HCT116 (cell line): ENCODE measurements at regions not wholly inside any gene's neighbourhood (a gene's known extent, or its start where the extent isn't known, plus 50 kb on each side); places are given as distances from the start of the nearest gene placed in this dataset.

ENCODE experiments used
- ATAC-seq: fragments of 200-7000 bp; cut with Tn5 transposase; 2 replicates; pipeline ENCODE4 v1.9.1; 2020; ENCODE audit warnings: mild to moderate bottlenecking, moderate library complexity
- BruUV-seq: library from RNA; stranded (reverse); fragments of 400-500 nt; replicated peaks from 2 replicates; lab custom pipeline; 2021; lab: Mats Ljungman, UMichigan
- CTCF ChIA-PET: fragments of 300-600 bp; sonication (Branson Sonifier 250); formaldehyde crosslinking; loops from one replicate; lab custom pipeline; 2021; ENCODE audit warnings: antibody characterized with exemption; lab: Charles Lee
- POLR2A ChIA-PET: fragments of 300-600, 350-600 bp; sonication (Branson Sonifier 250); formaldehyde crosslinking; loops from one replicate; lab custom pipeline; 2021; ENCODE audit warnings: antibody characterized with exemption; lab: Charles Lee
- RAD21 ChIA-PET, 2 experiments: fragments of 300-600 bp; sonication (Branson Sonifier 250); formaldehyde crosslinking; loops; one replicate each; lab custom pipeline; 2023; ENCODE audit warnings: low total read pairs in 2 of 2; ENCODE audit not compliant: uncharacterized antibody in 2 of 2, unreplicated experiment in 2 of 2, low non-redundant PET in 1 of 2; lab: Charles Lee
- DNase-seq: peaks from one replicate; pipeline ENCODE4 v3.0.0-alpha.2; 2010; ENCODE audit warnings: low read depth, low spot score
- H2AFZ ChIP-seq: fragments of 200-600 bp; shearing (Covaris generic), sonication (generic); 2 replicates; pipeline ENCODE4 v1.6.1; 2017; ENCODE audit warnings: low read depth, mixed run types, mixed read lengths, antibody characterized with exemption, low read length; ENCODE audit not compliant: poor library complexity, severe bottlenecking
- H3K27ac ChIP-seq: 2 replicates; pipeline ENCODE4 v1.5.1; 2012; ENCODE audit warnings: low read depth, low read length
- H3K27me3 ChIP-seq: fragments of 200-600 bp; sonication (generic); 2 replicates; pipeline ENCODE4 v1.6.1; 2016; ENCODE audit warnings: mixed run types, low read length, mixed read lengths; ENCODE audit not compliant: insufficient read depth
- H3K36me3 ChIP-seq, 2 experiments: fragments of 200-500 bp in 1 of 2; fragments of 200-600 bp in 1 of 2; sonication (Bioruptor generic) in 1 of 2; sonication (generic) in 1 of 2; 2 replicates each; pipeline versions ENCODE4 v1.5.1 to v1.6.1; 2014 to 2016; ENCODE audit warnings: low read length in 2 of 2, inconsistent platforms in 1 of 2, mixed read lengths in 1 of 2, mixed run types in 1 of 2; ENCODE audit not compliant: insufficient read depth in 2 of 2, control insufficient read depth in 1 of 2
- H3K4me1 ChIP-seq, 2 experiments: fragments of 200-600 bp in 1 of 2; sonication (generic) in 1 of 2; 2 replicates each; pipeline versions ENCODE4 v1.5.1 to v1.6.1; 2012 to 2017; ENCODE audit warnings: low read length in 2 of 2, inconsistent platforms in 1 of 2, mild to moderate bottlenecking in 1 of 2, mixed read lengths in 1 of 2, mixed run types in 1 of 2, moderate library complexity in 1 of 2; ENCODE audit not compliant: insufficient read depth in 2 of 2, control insufficient read depth in 1 of 2
- H3K4me2 ChIP-seq: fragments of 200-600 bp; sonication (generic); 2 replicates; pipeline ENCODE4 v1.6.1; 2017; ENCODE audit warnings: mixed run types, low read length, mixed read lengths
- H3K4me3 ChIP-seq, 2 experiments: fragments of 200-600 bp in 1 of 2; sonication (generic) in 1 of 2; replicated peaks in 1 of 2; 2 replicates each; pipeline ENCODE4 v1.5.1; 2011 to 2016; ENCODE audit warnings: low read length in 2 of 2, control low read depth in 1 of 2, low read depth in 1 of 2, mild to moderate bottlenecking in 1 of 2, mixed read lengths in 1 of 2, mixed run types in 1 of 2
- H3K79me2 ChIP-seq: fragments of 200-600 bp; sonication (generic); 2 replicates; pipeline ENCODE4 v1.6.1; 2017; ENCODE audit warnings: mild to moderate bottlenecking, mixed run types, low read length, moderate library complexity, mixed read lengths; ENCODE audit not compliant: insufficient read depth
- H3K9ac ChIP-seq: fragments of 200-600 bp; sonication (generic); 2 replicates; pipeline ENCODE4 v1.6.1; 2016; ENCODE audit warnings: low read length, mixed read lengths
- H3K9me2 ChIP-seq: fragments of 200-600 bp; sonication (generic), shearing (Covaris generic); 2 replicates; pipeline ENCODE4 v1.6.1; 2017; ENCODE audit warnings: mixed run types, mild to moderate bottlenecking, moderate library complexity; ENCODE audit not compliant: insufficient read depth
- H3K9me3 ChIP-seq, 2 experiments: fragments of 200-500 bp in 1 of 2; fragments of 200-600 bp in 1 of 2; sonication (Bioruptor generic) in 1 of 2; sonication (generic) in 1 of 2; 2 replicates each; pipeline ENCODE4 v1.6.1; 2014 to 2017; ENCODE audit warnings: low read length in 2 of 2, mixed read lengths in 2 of 2, inconsistent platforms in 1 of 2, low read depth in 1 of 2, mild to moderate bottlenecking in 1 of 2, mixed run types in 1 of 2, moderate library complexity in 1 of 2; ENCODE audit not compliant: control insufficient read depth in 1 of 2, insufficient read depth in 1 of 2
- H4K20me1 ChIP-seq: fragments of 200-600 bp; sonication (generic), shearing (Covaris generic); 2 replicates; pipeline ENCODE4 v1.6.1; 2017; ENCODE audit warnings: mixed run types, mild to moderate bottlenecking, moderate library complexity; ENCODE audit not compliant: insufficient read depth
- ATF3 ChIP-seq: IDR thresholded peaks from 2 replicates; pipeline ENCODE4 v1.6.1; 2012
- CBX3 ChIP-seq: IDR thresholded peaks from 2 replicates; pipeline ENCODE4 v1.6.1; 2012; ENCODE audit warnings: low read depth
- CEBPB ChIP-seq: IDR thresholded peaks from 2 replicates; pipeline ENCODE4 v1.6.1; 2012; ENCODE audit warnings: low read depth
- EGR1 ChIP-seq: IDR thresholded peaks from 2 replicates; pipeline ENCODE4 v1.6.1; 2012; ENCODE audit warnings: low read depth
- ELF1 ChIP-seq: IDR thresholded peaks from 2 replicates; pipeline ENCODE4 v1.6.1; 2012; ENCODE audit warnings: low read depth, borderline replicate concordance
- EZH2phosphoT487 ChIP-seq: fragments of 200-600 bp; IDR thresholded peaks from 2 replicates; pipeline ENCODE4 v1.6.1; 2018; ENCODE audit warnings: antibody characterized with exemption, borderline replicate concordance
- MAX ChIP-seq: IDR thresholded peaks from 2 replicates; pipeline ENCODE4 v1.6.1; 2012
- POLR2AphosphoS5 ChIP-seq: IDR thresholded peaks from 2 replicates; pipeline ENCODE4 v1.6.1; 2011; ENCODE audit warnings: mild to moderate bottlenecking, low read depth, low read length, moderate library complexity
- RAD21 ChIP-seq: IDR thresholded peaks from 2 replicates; pipeline ENCODE4 v1.6.1; 2012; ENCODE audit warnings: low read depth, mild to moderate bottlenecking
- TCF7L2 ChIP-seq: IDR thresholded peaks from 2 replicates; pipeline ENCODE4 v1.7.0; 2011; ENCODE audit warnings: borderline replicate concordance, inconsistent platforms; ENCODE audit not compliant: insufficient read depth, insufficient read length; ENCODE audit errors: extremely low read depth
- YY1 ChIP-seq: IDR thresholded peaks from 2 replicates; pipeline ENCODE4 v1.6.1; 2011; ENCODE audit warnings: low read length, low read depth, moderate library complexity, mild to moderate bottlenecking; ENCODE audit not compliant: insufficient replicate concordance; ENCODE audit errors: extremely low read depth
- ZNF274 ChIP-seq: fragments of 200-500 bp; sonication (Bioruptor generic); IDR thresholded peaks from 2 replicates; pipeline ENCODE4 v1.6.1; 2014; ENCODE audit warnings: mild to moderate bottlenecking, low read depth, low read length, inconsistent platforms
- intact Hi-C: fragments of 100-400 bp; cut with micrococcal nuclease; formaldehyde crosslinking; loops from 2 replicates; pipeline ENCODE4 v1.10.0; 2022
- TF ChIP-seq, protein P1 (sequence below): IDR thresholded peaks from 2 replicates; pipeline ENCODE4 v1.6.1; 2012; ENCODE audit warnings: low read depth

GRCh38 chr2:144215207-144215606, 304.7 kb downstream of the ZEB2 start:
- no peaks in the 10 kb centered on the region for H4K20me1 ChIP-seq
- H3K36me3 ChIP-seq: no peaks in the 10 kb centered on the region
- no peak overlapping the region for H3K9ac ChIP-seq
- TF ChIP-seq YY1 (no peak), CEBPB (no peak), TCF7L2 (no peak), ZNF274 (no peak), CBX3 (no peak), EGR1 (no peak), RAD21 (no peak), POLR2AphosphoS5 (no peak), ELF1 (no peak), MAX (no peak)
- H3K27ac ChIP-seq: no peak overlapping the region
- H3K4me3 ChIP-seq: no peak overlapping the region
- DNase-seq: no peak
- H3K79me2 ChIP-seq: no peaks in the 10 kb centered on the region
- no peaks in the 10 kb centered on the region for H3K27me3 ChIP-seq
- POLR2A ChIA-PET: no interaction called here
- intact Hi-C loops: no loop called here
- no TSS peak for BruUV-seq
- no peak overlapping the region for H2AFZ ChIP-seq
- RAD21 ChIA-PET: no interaction called here
- CTCF ChIA-PET: no interaction called here
- no peaks in the 10 kb centered on the region for H3K9me3 ChIP-seq
- no peaks in the 10 kb centered on the region for H3K4me1 ChIP-seq
- no peaks in the 10 kb centered on the region for H3K9me2 ChIP-seq
- ATAC-seq: no peak
- H3K4me2 ChIP-seq: no peak overlapping the region

DNA sequence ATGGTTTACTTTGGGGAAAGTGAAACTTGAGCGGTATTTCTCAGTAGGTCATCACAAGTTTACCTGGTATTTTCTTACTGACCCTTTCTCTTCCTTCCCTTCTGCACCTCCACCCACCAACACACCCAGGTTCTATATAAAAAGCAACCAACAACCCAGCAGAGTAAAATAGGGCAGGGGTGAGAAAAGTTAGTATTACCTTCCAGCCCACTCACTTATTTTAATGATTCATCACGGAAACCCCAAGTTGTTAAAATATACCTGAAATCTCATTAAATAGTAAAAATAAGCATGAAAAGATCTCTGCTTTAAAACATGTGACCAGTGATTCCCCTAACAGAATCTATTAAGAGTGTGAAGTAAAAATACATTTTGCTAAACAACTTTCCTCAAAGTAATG, 306.1 kb downstream of the ZEB2 start:
- BruUV-seq: no TSS peak
- TF ChIP-seq EZH2phosphoT487 (no peak), TCF7L2 (no peak), POLR2AphosphoS5 (no peak), ELF1 (no peak), EGR1 (no peak), ATF3 (no peak), MAX (no peak), ZNF274 (no peak)
- TF ChIP-seq, protein P1, sequence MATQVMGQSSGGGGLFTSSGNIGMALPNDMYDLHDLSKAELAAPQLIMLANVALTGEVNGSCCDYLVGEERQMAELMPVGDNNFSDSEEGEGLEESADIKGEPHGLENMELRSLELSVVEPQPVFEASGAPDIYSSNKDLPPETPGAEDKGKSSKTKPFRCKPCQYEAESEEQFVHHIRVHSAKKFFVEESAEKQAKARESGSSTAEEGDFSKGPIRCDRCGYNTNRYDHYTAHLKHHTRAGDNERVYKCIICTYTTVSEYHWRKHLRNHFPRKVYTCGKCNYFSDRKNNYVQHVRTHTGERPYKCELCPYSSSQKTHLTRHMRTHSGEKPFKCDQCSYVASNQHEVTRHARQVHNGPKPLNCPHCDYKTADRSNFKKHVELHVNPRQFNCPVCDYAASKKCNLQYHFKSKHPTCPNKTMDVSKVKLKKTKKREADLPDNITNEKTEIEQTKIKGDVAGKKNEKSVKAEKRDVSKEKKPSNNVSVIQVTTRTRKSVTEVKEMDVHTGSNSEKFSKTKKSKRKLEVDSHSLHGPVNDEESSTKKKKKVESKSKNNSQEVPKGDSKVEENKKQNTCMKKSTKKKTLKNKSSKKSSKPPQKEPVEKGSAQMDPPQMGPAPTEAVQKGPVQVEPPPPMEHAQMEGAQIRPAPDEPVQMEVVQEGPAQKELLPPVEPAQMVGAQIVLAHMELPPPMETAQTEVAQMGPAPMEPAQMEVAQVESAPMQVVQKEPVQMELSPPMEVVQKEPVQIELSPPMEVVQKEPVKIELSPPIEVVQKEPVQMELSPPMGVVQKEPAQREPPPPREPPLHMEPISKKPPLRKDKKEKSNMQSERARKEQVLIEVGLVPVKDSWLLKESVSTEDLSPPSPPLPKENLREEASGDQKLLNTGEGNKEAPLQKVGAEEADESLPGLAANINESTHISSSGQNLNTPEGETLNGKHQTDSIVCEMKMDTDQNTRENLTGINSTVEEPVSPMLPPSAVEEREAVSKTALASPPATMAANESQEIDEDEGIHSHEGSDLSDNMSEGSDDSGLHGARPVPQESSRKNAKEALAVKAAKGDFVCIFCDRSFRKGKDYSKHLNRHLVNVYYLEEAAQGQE: no peak
- Histone ChIP-seq H3K9me3 (no peaks in the 10 kb centered on the region), H2AFZ (no peak overlapping the region), H3K36me3 (no peaks in the 10 kb centered on the region), H4K20me1 (no peaks in the 10 kb centered on the region), H3K4me3 (no peak overlapping the region), H3K27ac (no peak overlapping the region), H3K4me1 (no peaks in the 10 kb centered on the region), H3K9me2 (no peaks in the 10 kb centered on the region), H3K9ac (no peak overlapping the region), H3K27me3 (no peaks in the 10 kb centered on the region), H3K79me2 (no peaks in the 10 kb centered on the region), H3K4me2 (no peak overlapping the region)
- POLR2A ChIA-PET: no interaction called here
- intact Hi-C loops: no loop called here
- RAD21 ChIA-PET: no interaction called here
- DNase-seq (no peak), ATAC-seq (no peak)
- CTCF ChIA-PET: no interaction called here
